ENCODE measurements at regions not wholly inside any gene's neighbourhood (a gene's known extent, or its start where the extent isn't known, plus 50 kb on each side); places are given as distances from the start of the nearest gene placed in this dataset.

DNA sequence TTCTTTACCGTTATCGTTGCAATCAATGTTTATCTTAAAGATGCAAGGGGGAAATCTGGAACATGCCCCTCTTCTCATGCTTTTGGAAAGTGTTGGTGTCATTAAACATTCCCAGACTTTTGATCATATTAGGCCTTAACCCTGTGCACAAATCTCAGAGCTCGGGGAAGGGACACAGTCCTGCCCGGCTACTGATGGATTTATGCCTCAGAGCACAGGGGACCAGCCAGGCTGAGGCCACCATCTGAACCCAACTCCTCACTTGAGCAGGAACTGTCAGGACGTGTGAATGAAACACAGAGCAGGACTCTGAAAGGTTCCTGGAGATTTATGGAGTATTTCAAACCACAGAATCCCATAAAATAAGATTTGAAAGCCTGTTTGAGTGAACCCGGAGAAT lies 132.0 kb upstream of the CXCL12 start:
- TF ChIP-seq, protein P1, sequence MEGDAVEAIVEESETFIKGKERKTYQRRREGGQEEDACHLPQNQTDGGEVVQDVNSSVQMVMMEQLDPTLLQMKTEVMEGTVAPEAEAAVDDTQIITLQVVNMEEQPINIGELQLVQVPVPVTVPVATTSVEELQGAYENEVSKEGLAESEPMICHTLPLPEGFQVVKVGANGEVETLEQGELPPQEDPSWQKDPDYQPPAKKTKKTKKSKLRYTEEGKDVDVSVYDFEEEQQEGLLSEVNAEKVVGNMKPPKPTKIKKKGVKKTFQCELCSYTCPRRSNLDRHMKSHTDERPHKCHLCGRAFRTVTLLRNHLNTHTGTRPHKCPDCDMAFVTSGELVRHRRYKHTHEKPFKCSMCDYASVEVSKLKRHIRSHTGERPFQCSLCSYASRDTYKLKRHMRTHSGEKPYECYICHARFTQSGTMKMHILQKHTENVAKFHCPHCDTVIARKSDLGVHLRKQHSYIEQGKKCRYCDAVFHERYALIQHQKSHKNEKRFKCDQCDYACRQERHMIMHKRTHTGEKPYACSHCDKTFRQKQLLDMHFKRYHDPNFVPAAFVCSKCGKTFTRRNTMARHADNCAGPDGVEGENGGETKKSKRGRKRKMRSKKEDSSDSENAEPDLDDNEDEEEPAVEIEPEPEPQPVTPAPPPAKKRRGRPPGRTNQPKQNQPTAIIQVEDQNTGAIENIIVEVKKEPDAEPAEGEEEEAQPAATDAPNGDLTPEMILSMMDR (IDR thresholded peaks at IDR 0.05; ENCODE audit: insufficient read depth, low read length, poor library complexity, severe bottlenecking): no peak
- no peak for TF ChIP-seq EZH2phosphoT487 (conservative IDR thresholded peaks at IDR 0.05; ENCODE audit: low read length)
